Suprapubic skin (tissue), 4 donors: ENCODE measurements at regions not wholly inside any gene's neighbourhood (a gene's known extent, or its start where the extent isn't known, plus 50 kb on each side); places are given as distances from the start of the nearest gene placed in this dataset.

Experiments used
- DNase-seq, 2 donors: peaks; one replicate each; pipeline ENCODE4 v3.0.0-alpha.2; 2019; ENCODE audit warnings: low spot score in 2 of 2
- H3K27ac ChIP-seq: fragments of 200-600 bp; sonication (generic); one replicate; pipeline ENCODE4 v1.5.1; 2019
- H3K27me3 ChIP-seq: fragments of 200-600 bp; sonication (generic); one replicate; pipeline ENCODE4 v1.5.1; 2019
- H3K36me3 ChIP-seq: fragments of 200-600 bp; sonication (generic); one replicate; pipeline ENCODE4 v1.5.1; 2019
- H3K4me1 ChIP-seq: fragments of 200-600 bp; sonication (generic); one replicate; pipeline ENCODE4 v1.5.1; 2019
- H3K4me3 ChIP-seq: fragments of 200-600 bp; sonication (generic); one replicate; pipeline ENCODE4 v1.5.1; 2019; ENCODE audit warnings: mild to moderate bottlenecking
- H3K9me3 ChIP-seq: fragments of 200-600 bp; sonication (generic); one replicate; pipeline ENCODE4 v1.5.1; 2019
- EP300 ChIP-seq: sonication (generic); formaldehyde crosslinking; IDR thresholded peaks from one replicate; pipeline ENCODE4 v1.6.1; 2017; ENCODE audit warnings: antibody characterized with exemption
- POLR2A ChIP-seq, 2 donors: fragments of 450-650 bp; IDR thresholded peaks; one replicate each; pipeline ENCODE4 v1.6.1; 2017; ENCODE audit warnings: antibody characterized with exemption in 2 of 2, mild to moderate bottlenecking in 2 of 2, moderate library complexity in 2 of 2
- POLR2AphosphoS5 ChIP-seq, 3 donors: sonication (generic); formaldehyde crosslinking; IDR thresholded peaks; one replicate each; pipeline ENCODE4 v1.6.1; 2017; ENCODE audit warnings: antibody characterized with exemption in 3 of 3
- WGBS: methylation state at CpG from one replicate; pipeline ENCODE4 v1.1.5; 2018; 5-methylcytosine and 5-hydroxymethylcytosine counted together
- TF ChIP-seq, protein P1 (sequence below), 2 donors: fragments of 200-600 bp in 1 of 2; fragments of 450-650 bp in 1 of 2; sonication (generic) in 1 of 2; IDR thresholded peaks; one replicate each; pipeline ENCODE4 v1.5.1; 2016 to 2019; ENCODE audit warnings: antibody characterized with exemption in 2 of 2, mild to moderate bottlenecking in 1 of 2, moderate library complexity in 1 of 2

DNA sequence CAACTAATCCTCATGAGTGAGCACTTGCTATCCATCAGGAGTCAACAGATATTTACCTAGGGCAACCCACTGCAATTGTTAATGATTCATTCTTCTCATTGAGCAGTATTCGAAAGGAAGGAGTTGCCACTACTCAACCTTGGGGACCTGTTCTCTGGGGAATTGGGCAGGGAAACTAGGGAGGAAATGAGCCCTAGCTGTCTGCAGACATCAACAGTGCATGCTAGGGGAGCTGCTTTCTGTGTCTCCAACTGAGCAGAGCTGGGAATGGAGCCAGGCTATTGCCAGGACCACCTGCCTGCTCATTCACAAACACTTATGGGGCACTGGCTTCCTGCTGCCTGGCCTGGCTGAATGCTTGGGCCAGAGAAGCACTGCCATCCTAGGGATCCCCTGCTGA is 183.4 kb downstream of the TMEM38B start:
- Histone ChIP-seq H3K9me3 (no peaks in the 10 kb centered on the region), H3K4me1 (no peaks in the 10 kb centered on the region), H3K27ac (no peak overlapping the region), H3K36me3 (no peaks in the 10 kb centered on the region), H3K4me3 (no peak overlapping the region), H3K27me3 (no peaks in the 10 kb centered on the region)
- WGBS: 60% methylated on average over 1 of the region's 1 CpG
- DNase-seq: no peak
- TF ChIP-seq, protein P1, sequence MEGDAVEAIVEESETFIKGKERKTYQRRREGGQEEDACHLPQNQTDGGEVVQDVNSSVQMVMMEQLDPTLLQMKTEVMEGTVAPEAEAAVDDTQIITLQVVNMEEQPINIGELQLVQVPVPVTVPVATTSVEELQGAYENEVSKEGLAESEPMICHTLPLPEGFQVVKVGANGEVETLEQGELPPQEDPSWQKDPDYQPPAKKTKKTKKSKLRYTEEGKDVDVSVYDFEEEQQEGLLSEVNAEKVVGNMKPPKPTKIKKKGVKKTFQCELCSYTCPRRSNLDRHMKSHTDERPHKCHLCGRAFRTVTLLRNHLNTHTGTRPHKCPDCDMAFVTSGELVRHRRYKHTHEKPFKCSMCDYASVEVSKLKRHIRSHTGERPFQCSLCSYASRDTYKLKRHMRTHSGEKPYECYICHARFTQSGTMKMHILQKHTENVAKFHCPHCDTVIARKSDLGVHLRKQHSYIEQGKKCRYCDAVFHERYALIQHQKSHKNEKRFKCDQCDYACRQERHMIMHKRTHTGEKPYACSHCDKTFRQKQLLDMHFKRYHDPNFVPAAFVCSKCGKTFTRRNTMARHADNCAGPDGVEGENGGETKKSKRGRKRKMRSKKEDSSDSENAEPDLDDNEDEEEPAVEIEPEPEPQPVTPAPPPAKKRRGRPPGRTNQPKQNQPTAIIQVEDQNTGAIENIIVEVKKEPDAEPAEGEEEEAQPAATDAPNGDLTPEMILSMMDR (IDR thresholded peaks at IDR 0.05): no peak
- no peak for TF ChIP-seq EP300
- TF ChIP-seq POLR2A (IDR thresholded peaks at IDR 0.05): no peak
- no peak for TF ChIP-seq POLR2AphosphoS5 (IDR thresholded peaks at IDR 0.05)

DNA sequence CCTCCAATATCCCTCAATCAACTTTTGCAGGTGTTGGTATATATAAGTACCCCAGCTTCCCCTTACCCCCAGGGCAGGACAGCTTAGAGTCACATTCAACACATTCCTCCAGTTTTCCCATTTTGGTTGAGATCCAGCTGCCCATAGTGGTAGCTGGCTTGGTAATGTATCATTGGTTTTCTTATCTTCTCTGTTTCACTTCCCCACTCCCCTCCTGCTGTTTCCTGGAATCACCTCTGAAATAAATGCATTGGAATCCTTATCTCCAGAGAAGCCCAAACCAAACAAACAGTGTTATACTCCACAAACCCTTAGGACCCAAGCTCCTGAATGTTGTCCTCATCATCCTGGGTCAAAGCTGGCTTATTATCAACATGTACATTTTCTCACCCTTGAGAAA is 184.8 kb downstream of the TMEM38B start:
- Histone ChIP-seq H3K9me3 (no peaks in the 10 kb centered on the region), H3K27me3 (no peaks in the 10 kb centered on the region), H3K4me3 (no peak overlapping the region), H3K4me1 (no peaks in the 10 kb centered on the region), H3K36me3 (no peaks in the 10 kb centered on the region), H3K27ac (no peak overlapping the region)
- DNase-seq: no peak
- TF ChIP-seq POLR2A (IDR thresholded peaks at IDR 0.05) (no peak), EP300 (no peak), POLR2AphosphoS5 (IDR thresholded peaks at IDR 0.05) (no peak)
- TF ChIP-seq, protein P1 (IDR thresholded peaks at IDR 0.05): no peak

DNA sequence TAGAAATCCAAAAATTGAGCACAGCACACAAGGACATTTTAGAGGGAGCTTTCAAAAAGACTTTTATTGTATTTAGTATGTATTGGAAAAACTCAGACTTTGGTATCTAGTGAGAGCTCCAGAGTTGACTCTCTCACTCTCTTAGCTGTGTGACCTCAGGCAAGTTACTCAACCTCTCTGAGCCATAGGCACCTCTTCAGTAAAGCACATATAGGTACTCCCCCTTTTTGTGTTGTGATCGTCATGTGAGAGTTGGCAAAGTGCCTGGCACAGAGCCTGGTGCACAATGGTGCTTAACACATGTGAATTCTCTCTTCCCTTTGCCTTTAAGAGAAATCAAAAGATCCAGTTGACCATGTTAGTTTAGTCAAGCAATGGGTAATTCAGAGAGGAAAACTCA is 186.2 kb downstream of the TMEM38B start:
- Histone ChIP-seq H3K36me3 (no peaks in the 10 kb centered on the region), H3K27ac (no peak overlapping the region), H3K4me1 (no peaks in the 10 kb centered on the region), H3K9me3 (no peaks in the 10 kb centered on the region), H3K4me3 (no peak overlapping the region), H3K27me3 (no peaks in the 10 kb centered on the region)
- WGBS: 6% methylated on average over 1 of the region's 1 CpG
- DNase-seq: no peak
- TF ChIP-seq, protein P1 (IDR thresholded peaks at IDR 0.05): no peak

DNA sequence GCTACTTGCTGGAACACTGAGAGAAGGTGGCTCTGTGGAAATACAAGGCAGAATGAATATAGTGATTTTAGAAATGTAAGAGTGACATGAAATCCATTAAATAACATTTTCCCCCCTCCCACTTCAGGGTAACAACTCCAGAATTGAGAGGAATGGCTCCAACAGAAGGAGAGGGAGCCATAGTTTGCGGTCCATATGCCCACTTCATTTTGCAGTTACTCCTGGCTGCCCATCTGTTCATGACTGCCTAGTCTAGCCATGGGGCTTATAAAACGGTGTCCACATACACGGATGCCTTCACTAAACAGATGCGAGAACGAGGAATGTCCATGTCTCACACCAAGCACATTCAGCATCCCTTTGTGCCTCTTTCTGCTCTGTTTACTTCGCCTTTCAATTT is 186.7 kb downstream of the TMEM38B start:
- no peaks in the 10 kb centered on the region for H3K36me3 ChIP-seq
- no peaks in the 10 kb centered on the region for H3K4me1 ChIP-seq
- no peak overlapping the region for H3K27ac ChIP-seq
- TF ChIP-seq POLR2AphosphoS5 (IDR thresholded peaks at IDR 0.05): no peak
- H3K4me3 ChIP-seq: no peak overlapping the region
- no peaks in the 10 kb centered on the region for H3K27me3 ChIP-seq
- WGBS: 92% methylated on average over 6 of the region's 6 CpGs
- H3K9me3 ChIP-seq: no peaks in the 10 kb centered on the region
- no peak for DNase-seq

DNA sequence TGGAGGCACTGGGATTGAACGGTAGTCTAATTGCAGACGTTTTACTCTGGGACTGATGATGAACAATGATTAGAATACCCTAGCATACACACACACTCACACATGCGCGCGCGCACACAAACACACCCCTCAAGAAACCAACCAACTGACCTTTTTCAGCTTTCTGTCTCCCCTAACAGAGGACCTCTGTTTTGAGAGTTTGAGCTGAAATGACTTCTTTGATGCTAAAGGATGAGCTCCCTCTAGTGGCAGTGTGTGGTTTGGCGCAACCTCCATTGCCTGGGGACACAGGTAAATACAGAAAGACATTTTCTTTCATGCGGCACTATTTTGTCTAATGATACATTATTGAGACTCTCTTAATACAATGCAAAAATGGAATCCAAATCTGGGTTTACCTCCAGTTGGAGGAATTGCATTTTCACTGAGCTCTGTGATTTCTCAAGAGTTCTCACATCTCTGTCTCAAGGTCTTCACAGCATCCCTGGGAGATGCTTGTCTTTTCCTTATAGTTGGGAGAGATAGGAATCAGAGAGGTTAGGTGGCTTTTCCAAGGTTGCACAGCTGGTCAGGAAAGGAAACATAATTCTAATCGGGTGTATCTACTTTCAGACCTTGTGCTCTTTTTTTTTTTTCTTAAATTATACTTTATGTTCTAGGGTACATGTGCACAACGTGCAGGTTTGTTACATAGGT is 187.5 kb downstream of the TMEM38B start:
- H3K36me3 ChIP-seq: no peaks in the 10 kb centered on the region
- H3K27me3 ChIP-seq: no peaks in the 10 kb centered on the region
- no peak for TF ChIP-seq EP300
- TF ChIP-seq, protein P1 (IDR thresholded peaks at IDR 0.05): peak in 1 of 2 donors; percentile 81
- H3K27ac ChIP-seq: no peak overlapping the region
- no peaks in the 10 kb centered on the region for H3K4me1 ChIP-seq
- no peak overlapping the region for H3K4me3 ChIP-seq
- WGBS: 34% methylated on average over 10 of the region's 10 CpGs
- DNase-seq: no peak
- H3K9me3 ChIP-seq: no peaks in the 10 kb centered on the region

DNA sequence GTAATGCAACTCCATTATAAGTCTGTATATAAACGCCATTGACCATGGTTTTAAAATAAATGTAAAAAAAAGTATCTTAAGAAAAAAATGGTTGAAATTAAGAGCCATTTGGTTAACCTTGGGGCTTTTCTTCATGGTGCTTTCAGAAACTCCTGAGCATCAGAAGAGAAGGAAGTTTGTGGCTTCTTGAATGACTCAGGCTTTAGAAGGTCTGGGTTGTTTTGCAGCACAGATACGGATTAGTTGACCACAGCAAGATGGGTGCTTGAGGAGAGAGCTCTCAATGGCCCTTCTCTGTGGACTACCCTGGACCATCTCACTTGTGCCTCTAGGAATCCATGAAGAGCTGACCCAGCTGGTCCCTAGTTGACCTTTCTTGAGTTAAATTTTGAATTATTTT is 189.5 kb downstream of the TMEM38B start:
- TF ChIP-seq POLR2A (IDR thresholded peaks at IDR 0.05): no peak
- no peak for TF ChIP-seq EP300
- no peak for TF ChIP-seq POLR2AphosphoS5 (IDR thresholded peaks at IDR 0.05)
- TF ChIP-seq, protein P1 (IDR thresholded peaks at IDR 0.05): no peak
- Histone ChIP-seq H3K27ac (no peak overlapping the region), H3K36me3 (no peaks in the 10 kb centered on the region), H3K4me3 (no peak overlapping the region), H3K9me3 (no peaks in the 10 kb centered on the region), H3K4me1 (no peaks in the 10 kb centered on the region), H3K27me3 (no peaks in the 10 kb centered on the region)
- DNase-seq: no peak
- 76% methylated on average over 2 of the region's 2 CpGs for WGBS
